ENCODE measurements at regions not wholly inside any gene's neighbourhood (a gene's known extent, or its start where the extent isn't known, plus 50 kb on each side); places are given as distances from the start of the nearest gene placed in this dataset.

DNA sequence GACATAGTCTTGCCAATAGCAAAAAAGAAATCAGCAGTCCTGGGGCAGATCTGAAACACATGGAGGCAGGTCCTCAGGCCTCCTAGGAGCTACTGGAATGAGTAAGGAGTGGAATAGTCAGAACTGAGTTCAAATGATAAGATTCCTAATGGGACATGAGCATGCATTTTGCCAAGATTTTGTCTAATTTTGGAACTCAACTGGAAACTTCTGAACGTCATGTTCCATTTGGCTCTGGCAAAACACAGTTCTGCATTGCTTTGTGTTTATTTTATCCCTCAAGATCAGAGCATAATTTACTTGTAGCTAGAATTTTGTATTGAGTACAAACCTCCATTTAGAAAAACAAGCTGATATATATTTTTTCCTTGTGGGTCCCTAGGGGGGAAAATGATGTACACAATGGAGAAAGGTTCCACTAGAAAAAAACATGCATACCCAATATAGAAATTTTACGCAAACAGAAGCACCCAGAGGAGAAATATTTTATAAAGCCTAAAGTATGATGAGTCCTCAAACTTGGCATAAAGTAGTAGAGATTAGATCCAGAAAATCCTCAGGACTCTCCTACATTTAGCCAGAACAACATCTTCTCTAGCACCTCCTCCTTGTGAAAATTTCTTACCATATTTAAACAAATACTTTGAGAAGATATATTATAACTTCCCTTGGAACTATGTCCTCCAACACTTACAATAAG lies 149.0 kb upstream of the SERP2 start (continued):
- TF ChIP-seq EZH2phosphoT487 (IDR thresholded peaks at IDR 0.05; ENCODE audit: unreplicated experiment), result no peak

GRCh38 chr13:44229371-44230030 lies 144.1 kb upstream of the SERP2 start:
- no peak overlapping the region for H3K27ac ChIP-seq (ENCODE audit: low read depth)
- H3K4me1 ChIP-seq (ENCODE audit: insufficient read depth), result no peaks in the 10 kb centered on the region; the same call in 1 of the 2 replicates
- H3K36me3 Mint-ChIP-seq (ENCODE audit: low read depth), result no peaks in the 10 kb centered on the region
- H4K20me1 ChIP-seq (replicated peaks; ENCODE audit: insufficient read depth), result no peaks in the 10 kb centered on the region
- H3K9me3 Mint-ChIP-seq, result no peaks in the 10 kb centered on the region
- H3K4me2 ChIP-seq, result no peak overlapping the region
- H3K4me1 Mint-ChIP-seq, result peaks cover 13% of the 10 kb centered on the region
- DNase-seq (ENCODE audit: low spot score) (no peak), ATAC-seq (no peak)
- no peak overlapping the region for H3K4me3 ChIP-seq
- H3K9me2 ChIP-seq (ENCODE audit: insufficient read depth), result peaks cover 13% of the 10 kb centered on the region; the same call in 1 of the 2 replicates
- no peak overlapping the region for H3K4me3 Mint-ChIP-seq
- H3K27ac Mint-ChIP-seq, result no peak overlapping the region
- no peaks in the 10 kb centered on the region for H3K79me2 ChIP-seq (replicated peaks; ENCODE audit: insufficient read depth)
- no peaks in the 10 kb centered on the region for H3F3A ChIP-seq (replicated peaks; ENCODE audit: low read depth)
- no peak overlapping the region for H2AFZ ChIP-seq
- peaks cover 4% of the 10 kb centered on the region for H3K27me3 Mint-ChIP-seq (ENCODE audit: insufficient read depth, low read depth, poor library complexity)
- no peaks in the 10 kb centered on the region for H3K27me3 ChIP-seq (ENCODE audit: insufficient read depth)
- H3K36me3 ChIP-seq (ENCODE audit: insufficient read depth), result no peaks in the 10 kb centered on the region
- TF ChIP-seq, protein P1, sequence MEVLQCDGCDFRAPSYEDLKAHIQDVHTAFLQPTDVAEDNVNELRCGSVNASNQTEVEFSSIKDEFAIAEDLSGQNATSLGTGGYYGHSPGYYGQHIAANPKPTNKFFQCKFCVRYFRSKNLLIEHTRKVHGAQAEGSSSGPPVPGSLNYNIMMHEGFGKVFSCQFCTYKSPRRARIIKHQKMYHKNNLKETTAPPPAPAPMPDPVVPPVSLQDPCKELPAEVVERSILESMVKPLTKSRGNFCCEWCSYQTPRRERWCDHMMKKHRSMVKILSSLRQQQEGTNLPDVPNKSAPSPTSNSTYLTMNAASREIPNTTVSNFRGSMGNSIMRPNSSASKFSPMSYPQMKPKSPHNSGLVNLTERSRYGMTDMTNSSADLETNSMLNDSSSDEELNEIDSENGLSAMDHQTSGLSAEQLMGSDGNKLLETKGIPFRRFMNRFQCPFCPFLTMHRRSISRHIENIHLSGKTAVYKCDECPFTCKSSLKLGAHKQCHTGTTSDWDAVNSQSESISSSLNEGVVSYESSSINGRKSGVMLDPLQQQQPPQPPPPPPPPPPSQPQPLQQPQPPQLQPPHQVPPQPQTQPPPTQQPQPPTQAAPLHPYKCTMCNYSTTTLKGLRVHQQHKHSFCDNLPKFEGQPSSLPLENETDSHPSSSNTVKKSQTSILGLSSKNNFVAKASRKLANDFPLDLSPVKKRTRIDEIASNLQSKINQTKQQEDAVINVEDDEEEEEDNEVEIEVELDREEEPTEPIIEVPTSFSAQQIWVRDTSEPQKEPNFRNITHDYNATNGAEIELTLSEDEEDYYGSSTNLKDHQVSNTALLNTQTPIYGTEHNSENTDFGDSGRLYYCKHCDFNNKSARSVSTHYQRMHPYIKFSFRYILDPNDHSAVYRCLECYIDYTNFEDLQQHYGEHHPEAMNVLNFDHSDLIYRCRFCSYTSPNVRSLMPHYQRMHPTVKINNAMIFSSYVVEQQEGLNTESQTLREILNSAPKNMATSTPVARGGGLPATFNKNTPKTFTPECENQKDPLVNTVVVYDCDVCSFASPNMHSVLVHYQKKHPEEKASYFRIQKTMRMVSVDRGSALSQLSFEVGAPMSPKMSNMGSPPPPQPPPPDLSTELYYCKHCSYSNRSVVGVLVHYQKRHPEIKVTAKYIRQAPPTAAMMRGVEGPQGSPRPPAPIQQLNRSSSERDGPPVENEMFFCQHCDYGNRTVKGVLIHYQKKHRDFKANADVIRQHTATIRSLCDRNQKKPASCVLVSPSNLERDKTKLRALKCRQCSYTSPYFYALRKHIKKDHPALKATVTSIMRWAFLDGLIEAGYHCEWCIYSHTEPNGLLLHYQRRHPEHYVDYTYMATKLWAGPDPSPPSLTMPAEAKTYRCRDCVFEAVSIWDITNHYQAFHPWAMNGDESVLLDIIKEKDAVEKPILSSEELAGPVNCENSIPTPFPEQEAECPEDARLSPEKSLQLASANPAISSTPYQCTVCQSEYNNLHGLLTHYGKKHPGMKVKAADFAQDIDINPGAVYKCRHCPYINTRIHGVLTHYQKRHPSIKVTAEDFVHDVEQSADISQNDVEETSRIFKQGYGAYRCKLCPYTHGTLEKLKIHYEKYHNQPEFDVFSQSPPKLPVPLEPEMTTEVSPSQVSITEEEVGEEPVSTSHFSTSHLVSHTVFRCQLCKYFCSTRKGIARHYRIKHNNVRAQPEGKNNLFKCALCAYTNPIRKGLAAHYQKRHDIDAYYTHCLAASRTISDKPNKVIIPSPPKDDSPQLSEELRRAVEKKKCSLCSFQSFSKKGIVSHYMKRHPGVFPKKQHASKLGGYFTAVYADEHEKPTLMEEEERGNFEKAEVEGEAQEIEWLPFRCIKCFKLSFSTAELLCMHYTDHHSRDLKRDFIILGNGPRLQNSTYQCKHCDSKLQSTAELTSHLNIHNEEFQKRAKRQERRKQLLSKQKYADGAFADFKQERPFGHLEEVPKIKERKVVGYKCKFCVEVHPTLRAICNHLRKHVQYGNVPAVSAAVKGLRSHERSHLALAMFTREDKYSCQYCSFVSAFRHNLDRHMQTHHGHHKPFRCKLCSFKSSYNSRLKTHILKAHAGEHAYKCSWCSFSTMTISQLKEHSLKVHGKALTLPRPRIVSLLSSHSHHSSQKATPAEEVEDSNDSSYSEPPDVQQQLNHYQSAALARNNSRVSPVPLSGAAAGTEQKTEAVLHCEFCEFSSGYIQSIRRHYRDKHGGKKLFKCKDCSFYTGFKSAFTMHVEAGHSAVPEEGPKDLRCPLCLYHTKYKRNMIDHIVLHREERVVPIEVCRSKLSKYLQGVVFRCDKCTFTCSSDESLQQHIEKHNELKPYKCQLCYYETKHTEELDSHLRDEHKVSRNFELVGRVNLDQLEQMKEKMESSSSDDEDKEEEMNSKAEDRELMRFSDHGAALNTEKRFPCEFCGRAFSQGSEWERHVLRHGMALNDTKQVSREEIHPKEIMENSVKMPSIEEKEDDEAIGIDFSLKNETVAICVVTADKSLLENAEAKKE (CRISPR knock-in tag; IDR thresholded peaks at IDR 0.05), result no peak
- TF ChIP-seq EZH2 (IDR thresholded peaks at IDR 0.05; ENCODE audit: low read depth, unreplicated experiment), result no peak
- no peak for TF ChIP-seq ZNF114 (CRISPR knock-in tag; IDR thresholded peaks at IDR 0.05)
- TF ChIP-seq ZNF331 (CRISPR knock-in tag; IDR thresholded peaks at IDR 0.05; ENCODE audit: low read depth), result no peak
- TF ChIP-seq NANOG (IDR thresholded peaks at IDR 0.05; ENCODE audit: borderline replicate concordance), result no peak
- no peak for TF ChIP-seq POLR2AphosphoS5 (IDR thresholded peaks at IDR 0.05; ENCODE audit: low read depth)
- TF ChIP-seq JUNB (IDR thresholded peaks at IDR 0.05; ENCODE audit: unreplicated experiment), result no peak
- TF ChIP-seq, protein P2, sequence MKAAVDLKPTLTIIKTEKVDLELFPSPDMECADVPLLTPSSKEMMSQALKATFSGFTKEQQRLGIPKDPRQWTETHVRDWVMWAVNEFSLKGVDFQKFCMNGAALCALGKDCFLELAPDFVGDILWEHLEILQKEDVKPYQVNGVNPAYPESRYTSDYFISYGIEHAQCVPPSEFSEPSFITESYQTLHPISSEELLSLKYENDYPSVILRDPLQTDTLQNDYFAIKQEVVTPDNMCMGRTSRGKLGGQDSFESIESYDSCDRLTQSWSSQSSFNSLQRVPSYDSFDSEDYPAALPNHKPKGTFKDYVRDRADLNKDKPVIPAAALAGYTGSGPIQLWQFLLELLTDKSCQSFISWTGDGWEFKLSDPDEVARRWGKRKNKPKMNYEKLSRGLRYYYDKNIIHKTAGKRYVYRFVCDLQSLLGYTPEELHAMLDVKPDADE (IDR thresholded peaks at IDR 0.05), result no peak
- no peak for TF ChIP-seq CREB1 (CRISPR knock-in tag; IDR thresholded peaks at IDR 0.05; ENCODE audit: low read depth)
- TF ChIP-seq, protein P3, sequence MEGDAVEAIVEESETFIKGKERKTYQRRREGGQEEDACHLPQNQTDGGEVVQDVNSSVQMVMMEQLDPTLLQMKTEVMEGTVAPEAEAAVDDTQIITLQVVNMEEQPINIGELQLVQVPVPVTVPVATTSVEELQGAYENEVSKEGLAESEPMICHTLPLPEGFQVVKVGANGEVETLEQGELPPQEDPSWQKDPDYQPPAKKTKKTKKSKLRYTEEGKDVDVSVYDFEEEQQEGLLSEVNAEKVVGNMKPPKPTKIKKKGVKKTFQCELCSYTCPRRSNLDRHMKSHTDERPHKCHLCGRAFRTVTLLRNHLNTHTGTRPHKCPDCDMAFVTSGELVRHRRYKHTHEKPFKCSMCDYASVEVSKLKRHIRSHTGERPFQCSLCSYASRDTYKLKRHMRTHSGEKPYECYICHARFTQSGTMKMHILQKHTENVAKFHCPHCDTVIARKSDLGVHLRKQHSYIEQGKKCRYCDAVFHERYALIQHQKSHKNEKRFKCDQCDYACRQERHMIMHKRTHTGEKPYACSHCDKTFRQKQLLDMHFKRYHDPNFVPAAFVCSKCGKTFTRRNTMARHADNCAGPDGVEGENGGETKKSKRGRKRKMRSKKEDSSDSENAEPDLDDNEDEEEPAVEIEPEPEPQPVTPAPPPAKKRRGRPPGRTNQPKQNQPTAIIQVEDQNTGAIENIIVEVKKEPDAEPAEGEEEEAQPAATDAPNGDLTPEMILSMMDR (conservative IDR thresholded peaks at IDR 0.05; ENCODE audit: low read depth in 2 of 2), result no peak
- no peak for TF ChIP-seq STAT1 (IDR thresholded peaks at IDR 0.05; ENCODE audit: unreplicated experiment)
- TF ChIP-seq EZH2phosphoT487 (IDR thresholded peaks at IDR 0.05; ENCODE audit: unreplicated experiment), result no peak
